ENCODE measurements at regions not wholly inside any gene's neighbourhood (a gene's known extent, or its start where the extent isn't known, plus 50 kb on each side); places are given as distances from the start of the nearest gene placed in this dataset.
A peak's percentile ranks its signal among the peaks of the same experiment; 100 is the strongest.

- peak in 2 of 4 donors; percentile 26 to 50 for ATAC-seq
- WGBS, 2 donors = 61 to 77% methylated on average over 14 of the region's 14 CpGs
These were observed 1122.5 kb downstream of the NCAM2 start for GRCh38 chr21:22120616-22121266.

DNA sequence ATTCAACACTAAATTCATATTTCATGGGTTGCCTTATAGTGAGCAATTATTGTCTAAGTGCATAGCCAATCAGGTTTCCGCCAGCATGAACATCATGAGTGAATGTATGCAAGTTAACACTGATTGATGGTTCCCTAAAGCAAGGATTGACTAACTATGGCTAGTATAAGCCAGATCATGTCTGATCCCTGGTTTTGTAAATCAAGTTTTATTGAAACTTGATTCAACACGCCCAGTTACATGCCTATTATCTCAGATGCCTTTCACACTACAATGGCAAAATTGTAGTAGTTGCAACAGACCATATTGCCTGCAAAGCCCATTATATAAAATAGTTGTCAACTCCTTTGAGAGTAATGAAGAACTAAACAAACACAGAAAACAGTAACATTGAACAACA is 1127.4 kb downstream of the NCAM2 start:
- no peak for ATAC-seq
- intact Hi-C loops (cut with DNase I) = no loop called here
- DNase-seq = no peak
- no peaks in the 10 kb centered on the region for H3K4me1 ChIP-seq
- no peak for FAIRE-seq
- no peak overlapping the region for H3K27ac ChIP-seq
- no peaks in the 10 kb centered on the region for H3K36me3 ChIP-seq
- 67 to 77% methylated on average over 2 of the region's 2 CpGs for WGBS, 2 donors
- H3K27me3 ChIP-seq = no peaks in the 10 kb centered on the region
- TF ChIP-seq CTCF (IDR thresholded peaks at IDR 0.05) = no peak
- H3K4me3 ChIP-seq = no peak overlapping the region
- no peaks in the 10 kb centered on the region for H3K9me3 ChIP-seq

More at GRCh38 chr21:22120616-22121266, 1122.5 kb downstream of the NCAM2 start:
- H3K4me3 ChIP-seq = no peak overlapping the region
- intact Hi-C loops (cut with DNase I) = no loop called here
- no peaks in the 10 kb centered on the region for H3K4me1 ChIP-seq
- H3K27ac ChIP-seq = no peak overlapping the region
- DNase-seq (peak in 1 of 6 donors; percentile 28), FAIRE-seq (no peak)
- TF ChIP-seq CTCF (IDR thresholded peaks at IDR 0.05) = no peak
- no peaks in the 10 kb centered on the region for H3K9me3 ChIP-seq
- no peaks in the 10 kb centered on the region for H3K36me3 ChIP-seq
- H3K27me3 ChIP-seq = no peaks in the 10 kb centered on the region

GRCh38 chr21:22128671-22129070 is 1130.5 kb downstream of the NCAM2 start:
- no peak for ATAC-seq

DNA sequence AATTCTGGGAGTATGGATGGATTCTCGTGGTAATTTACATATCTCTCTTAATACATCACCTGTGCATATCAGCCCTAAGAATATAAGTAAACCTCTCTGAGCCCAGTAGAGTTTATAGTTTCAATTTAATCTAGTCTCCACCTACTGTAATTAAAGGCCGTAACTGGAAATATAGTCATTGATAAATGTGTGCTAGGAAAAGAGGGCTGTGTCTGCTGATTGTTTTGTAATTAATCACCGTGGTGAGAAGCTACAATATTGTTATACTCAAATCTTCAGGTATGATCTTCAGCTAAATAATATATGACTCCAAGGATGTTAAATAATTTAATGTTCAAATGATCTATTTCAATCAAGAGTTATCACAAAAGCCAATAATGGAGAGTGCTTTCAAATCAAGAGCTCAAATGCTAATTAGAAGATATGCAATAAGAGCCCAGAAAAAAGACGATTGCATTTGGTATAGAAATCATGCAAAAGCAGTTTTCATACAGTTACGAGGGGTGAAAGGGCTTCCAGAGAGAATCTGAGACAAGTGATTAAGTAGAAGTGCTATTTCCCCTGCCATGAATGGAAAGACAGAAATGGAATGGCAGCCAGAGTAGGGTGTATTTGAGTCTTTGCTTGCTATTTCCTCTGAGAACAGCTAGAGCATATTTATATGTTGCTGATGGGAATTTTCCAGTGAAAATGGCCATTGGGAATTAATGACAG is 1134.3 kb downstream of the NCAM2 start:
- Histone ChIP-seq H3K4me3 (no peak overlapping the region), H3K27ac (no peak overlapping the region), H3K4me1 (no peaks in the 10 kb centered on the region), H3K36me3 (no peaks in the 10 kb centered on the region), H3K27me3 (no peaks in the 10 kb centered on the region), H3K9me3 (no peaks in the 10 kb centered on the region)
- ATAC-seq = no peak
- intact Hi-C loops (cut with DNase I) = no loop called here
- 50 to 56% methylated on average over 5 of the region's 5 CpGs for WGBS, 2 donors
- FAIRE-seq = no peak
- DNase-seq = no peak
- no peak for TF ChIP-seq CTCF (IDR thresholded peaks at IDR 0.05)

More at GRCh38 chr21:22128671-22129070, 1130.5 kb downstream of the NCAM2 start:
- no peak overlapping the region for H3K27ac ChIP-seq
- H3K27me3 ChIP-seq = no peaks in the 10 kb centered on the region
- intact Hi-C loops (cut with DNase I) = no loop called here
- no peak for TF ChIP-seq CTCF (IDR thresholded peaks at IDR 0.05)
- no peak overlapping the region for H3K4me3 ChIP-seq
- H3K9me3 ChIP-seq = no peaks in the 10 kb centered on the region
- H3K4me1 ChIP-seq = no peaks in the 10 kb centered on the region
- H3K36me3 ChIP-seq = no peaks in the 10 kb centered on the region
- 52 to 64% methylated on average over 2 of the region's 2 CpGs for WGBS, 2 donors
- DNase-seq (no peak), FAIRE-seq (peak; percentile 32)

- Histone ChIP-seq H3K27ac (no peak overlapping the region), H3K36me3 (no peaks in the 10 kb centered on the region), H3K9me3 (no peaks in the 10 kb centered on the region), H3K4me1 (peaks cover 0 to 4% (median 0%) of the 10 kb centered on the region in 3 donors), H3K27me3 (no peaks in the 10 kb centered on the region), H3K4me3 (no peak overlapping the region)
- intact Hi-C loops (cut with DNase I) = no loop called here
- no peak for TF ChIP-seq CTCF (IDR thresholded peaks at IDR 0.05)
- DNase-seq = no peak
- WGBS, 2 donors = 59 to 70% methylated on average over 3 of the region's 3 CpGs
- FAIRE-seq = no peak
- ATAC-seq = no peak
These were observed 1138.5 kb downstream of the NCAM2 start for GRCh38 chr21:22136740-22137139.
